IMR-90 (cell line): ENCODE measurements at regions not wholly inside any gene's neighbourhood (a gene's known extent, or its start where the extent isn't known, plus 50 kb on each side); places are given as distances from the start of the nearest gene placed in this dataset.

Experiments used
- ATAC-seq: fragments of 200-7000 bp; cut with Tn5 transposase; 2 replicates; pipeline ENCODE4 v1.9.1; 2020; ENCODE audit warnings: low read depth, mild to moderate bottlenecking, moderate library complexity
- BruUV-seq: library from RNA; stranded (reverse); fragments of 400-500 nt; replicated peaks from 2 replicates; lab custom pipeline; 2021; lab: Mats Ljungman, UMichigan
- CTCF ChIA-PET: fragments of 300-600 bp; formaldehyde crosslinking; extraction: SDS; loops from one replicate; lab custom pipeline; 2021; ENCODE audit warnings: antibody characterized with exemption; lab: Yijun Ruan, JAX
- POLR2A ChIA-PET: fragments of 300-600 bp; sonication (Branson Sonifier 250); formaldehyde crosslinking; loops from one replicate; lab custom pipeline; 2022; ENCODE audit warnings: antibody characterized with exemption; ENCODE audit not compliant: unreplicated experiment; lab: Charles Lee
- DNase-seq: peaks from one replicate; pipeline ENCODE4 v3.0.0; 2013
- H2AFZ ChIP-seq: replicated peaks from 2 replicates; pipeline ENCODE3; 2013; ENCODE audit warnings: low read length, mild to moderate bottlenecking; ENCODE audit not compliant: poor library complexity
- H2AK5ac ChIP-seq: 2 replicates; pipeline ENCODE4 v1.6.1; 2013; ENCODE audit warnings: low read depth, low read length, inconsistent platforms
- H2AK9ac ChIP-seq: replicated peaks from 2 replicates; pipeline ENCODE3; 2013; ENCODE audit warnings: mild to moderate bottlenecking, low read depth, low read length, moderate library complexity; ENCODE audit not compliant: poor library complexity
- H2BK120ac ChIP-seq: 2 replicates; pipeline ENCODE4 v1.6.1; 2013; ENCODE audit warnings: low read depth, low read length, inconsistent platforms
- H2BK15ac ChIP-seq: 3 replicates; pipeline ENCODE4 v1.6.1; 2013; ENCODE audit warnings: low read depth, low read length, inconsistent platforms
- H2BK20ac ChIP-seq: 2 replicates; pipeline ENCODE4 v1.6.1; 2013; ENCODE audit warnings: low read depth, mild to moderate bottlenecking, inconsistent platforms, low read length, moderate library complexity
- H2BK5ac ChIP-seq: 2 replicates; pipeline ENCODE4 v1.6.1; 2013; ENCODE audit warnings: mild to moderate bottlenecking, low read depth, low read length, inconsistent platforms; ENCODE audit not compliant: poor library complexity, severe bottlenecking
- H3K14ac ChIP-seq: replicated peaks from 2 replicates; pipeline ENCODE4 v1.6.1; 2013; ENCODE audit warnings: low read depth, low read length, inconsistent platforms
- H3K18ac ChIP-seq: 2 replicates; pipeline ENCODE4 v1.6.1; 2013; ENCODE audit warnings: low read depth, low read length, control low read depth
- H3K23ac ChIP-seq: 2 replicates; pipeline ENCODE4 v1.6.1; 2013; ENCODE audit warnings: low read depth, low read length, inconsistent platforms
- H3K27ac ChIP-seq: 2 replicates; pipeline ENCODE4 v1.5.1; 2013; ENCODE audit warnings: mild to moderate bottlenecking, control low read depth, low read length; ENCODE audit not compliant: insufficient read depth
- H3K27me3 ChIP-seq: 2 replicates; pipeline ENCODE4 v1.6.1; 2013; ENCODE audit warnings: low read length; ENCODE audit not compliant: control insufficient read depth, insufficient read depth
- H3K36me3 ChIP-seq: 2 replicates; pipeline ENCODE4 v1.6.1; 2013; ENCODE audit warnings: low read length, mixed read lengths; ENCODE audit not compliant: control insufficient read depth, insufficient read depth
- H3K4ac ChIP-seq: 2 replicates; pipeline ENCODE4 v1.6.1; 2013; ENCODE audit warnings: low read depth, low read length, inconsistent platforms
- H3K4me1 ChIP-seq: 2 replicates; pipeline ENCODE4 v1.6.1; 2013; ENCODE audit warnings: low read length, mixed read lengths; ENCODE audit not compliant: control insufficient read depth, insufficient read depth
- H3K4me2 ChIP-seq: 2 replicates; pipeline ENCODE4 v1.6.1; 2013; ENCODE audit warnings: low read depth, mild to moderate bottlenecking, control low read depth, low read length, moderate library complexity
- H3K4me3 ChIP-seq: 2 replicates; pipeline ENCODE4 v1.5.1; 2013; ENCODE audit warnings: low read depth, mild to moderate bottlenecking, control low read depth, low read length, moderate library complexity; ENCODE audit not compliant: insufficient read depth
- H3K56ac ChIP-seq: 2 replicates; pipeline ENCODE4 v1.6.1; 2013; ENCODE audit warnings: low read length, inconsistent platforms; ENCODE audit not compliant: insufficient read depth; ENCODE audit errors: extremely low read depth
- H3K79me1 ChIP-seq, 2 experiments: 2 replicates each; pipeline ENCODE4 v1.6.1; 2013; ENCODE audit warnings: low read length in 2 of 2, inconsistent platforms in 1 of 2, low read depth in 1 of 2
- H3K9ac ChIP-seq: 2 replicates; pipeline ENCODE4 v1.6.1; 2013; ENCODE audit warnings: low read depth, low read length, control low read depth
- H3K9me1 ChIP-seq: 2 replicates; pipeline ENCODE4 v1.6.1; 2013; ENCODE audit warnings: low read length, inconsistent platforms; ENCODE audit not compliant: insufficient read depth
- H3K9me3 ChIP-seq: 2 replicates; pipeline ENCODE4 v1.6.1; 2013; ENCODE audit warnings: low read length; ENCODE audit not compliant: control insufficient read depth, insufficient read depth
- H4K20me1 ChIP-seq: 2 replicates; pipeline ENCODE4 v1.6.1; 2013; ENCODE audit warnings: low read length, inconsistent platforms; ENCODE audit not compliant: insufficient read depth
- H4K5ac ChIP-seq: 2 replicates; pipeline ENCODE4 v1.6.1; 2013; ENCODE audit warnings: mild to moderate bottlenecking, low read depth, low read length, control low read depth
- H4K8ac ChIP-seq, 2 experiments: 2 replicates each; pipeline ENCODE4 v1.6.1; 2013; ENCODE audit warnings: low read depth in 2 of 2, low read length in 2 of 2, control low read depth in 1 of 2, inconsistent platforms in 1 of 2
- H4K91ac ChIP-seq: 2 replicates; pipeline ENCODE4 v1.6.1; 2013; ENCODE audit warnings: low read depth, low read length, inconsistent platforms; ENCODE audit not compliant: insufficient read depth
- BHLHE40 ChIP-seq: fragments of 150-350 bp; IDR thresholded peaks from 2 replicates; pipeline ENCODE4 v1.6.1; 2016; ENCODE audit warnings: mild to moderate bottlenecking, low read depth, low read length
- CEBPB ChIP-seq: IDR thresholded peaks from 2 replicates; pipeline ENCODE4 v1.6.1; 2012; ENCODE audit warnings: low read depth, low read length, improper control_type of control experiment
- CHD1 ChIP-seq: IDR thresholded peaks from 2 replicates; pipeline ENCODE4 v1.6.1; 2012; ENCODE audit warnings: low read depth, low read length, improper control_type of control experiment
- FOS ChIP-seq: fragments of 150-350 bp; IDR thresholded peaks from 2 replicates; pipeline ENCODE4 v1.6.1; 2016; ENCODE audit warnings: low read depth, low read length
- MXI1 ChIP-seq: IDR thresholded peaks from 2 replicates; pipeline ENCODE4 v1.6.1; 2012; ENCODE audit warnings: low read depth, mild to moderate bottlenecking, low read length, moderate library complexity, borderline replicate concordance
- NFE2L2 ChIP-seq: fragments of 150-350 bp; IDR thresholded peaks from 2 replicates; pipeline ENCODE4 v1.6.1; 2016; ENCODE audit warnings: low read depth, mild to moderate bottlenecking, low read length
- POLR2A ChIP-seq: IDR thresholded peaks from 2 replicates; pipeline ENCODE4 v1.6.1; 2012; ENCODE audit warnings: mild to moderate bottlenecking, low read depth, low read length
- RAD21 ChIP-seq: IDR thresholded peaks from 2 replicates; pipeline ENCODE4 v1.6.1; 2012; ENCODE audit warnings: low read length, improper control_type of control experiment
- RCOR1 ChIP-seq: IDR thresholded peaks from 2 replicates; pipeline ENCODE4 v1.6.1; 2012; ENCODE audit warnings: mild to moderate bottlenecking, low read length, improper control_type of control experiment; ENCODE audit not compliant: insufficient replicate concordance
- RFX5 ChIP-seq: IDR thresholded peaks from 2 replicates; pipeline ENCODE4 v1.8.0; 2012; ENCODE audit warnings: low read depth, mild to moderate bottlenecking, low read length, moderate library complexity
- SMC3 ChIP-seq: fragments of 150-350 bp; IDR thresholded peaks from 2 replicates; pipeline ENCODE4 v1.6.1; 2016; ENCODE audit warnings: low read depth, mild to moderate bottlenecking, antibody characterized with exemption, low read length, moderate library complexity
- dilution Hi-C: fragments of 300-500 bp; cut with HindIII; formaldehyde crosslinking; loops from one replicate; pipeline ENCODE4 v1.14.3; 2018; ENCODE audit warnings: low sequenced_read_pairs; ENCODE audit not compliant: unreplicated experiment
- in situ Hi-C: fragments of 300-500 bp; cut with MboI; formaldehyde crosslinking; loops from 3 replicates; pipeline ENCODE4 v1.14.3; 2019; ENCODE audit warnings: low sequenced_read_pairs, inconsistent platforms, mixed read lengths
- intact Hi-C: fragments of 100-400 bp; cut with micrococcal nuclease; formaldehyde crosslinking; loops from 2 replicates; pipeline ENCODE4 v1.10.0; 2022
- TF ChIP-seq, protein P1 (sequence below): fragments of 150-350 bp; IDR thresholded peaks from 2 replicates; pipeline ENCODE4 v1.6.1; 2017; ENCODE audit warnings: mild to moderate bottlenecking, antibody characterized with exemption, low read length, low read depth
- TF ChIP-seq, protein P2 (sequence below): conservative IDR thresholded peaks from 2 replicates; pipeline ENCODE4 v1.5.1; 2012; ENCODE audit warnings: mild to moderate bottlenecking, low read depth, low read length, improper control_type of control experiment

DNA sequence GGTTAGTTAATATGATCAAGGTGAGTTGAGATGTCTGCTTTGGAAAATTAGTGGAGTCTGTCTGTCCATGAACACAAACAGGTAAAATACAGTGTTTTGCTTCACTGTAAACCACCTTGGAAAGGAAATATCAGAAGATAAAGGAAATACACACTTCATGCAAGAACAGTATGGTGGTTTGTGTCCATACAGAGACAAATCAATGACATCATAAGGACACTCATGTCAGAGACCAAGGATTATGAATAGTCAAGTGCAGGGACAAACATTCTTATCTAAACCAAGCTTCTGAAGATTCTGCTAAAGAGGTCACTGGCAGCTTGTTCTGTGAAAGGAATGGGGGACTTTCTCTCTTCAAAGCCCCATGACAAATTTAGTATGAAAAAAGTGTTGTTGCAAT, 322.9 kb upstream of the F9 start:
- in situ Hi-C loops: no loop called here
- H3K79me1 ChIP-seq: no peaks in the 10 kb centered on the region
- H3K4me1 ChIP-seq: no peaks in the 10 kb centered on the region
- H3K56ac ChIP-seq: no peak overlapping the region
- H3K36me3 ChIP-seq: no peaks in the 10 kb centered on the region
- H3K23ac ChIP-seq: no peak overlapping the region
- peaks cover 10% of the 10 kb centered on the region; the same call in 1 of the 2 replicates for H3K27me3 ChIP-seq
- no peaks in the 10 kb centered on the region for H4K20me1 ChIP-seq
- H4K5ac ChIP-seq: no peak overlapping the region
- intact Hi-C loops: no loop called here
- H3K27ac ChIP-seq: no peak overlapping the region
- dilution Hi-C loops: no loop called here
- H3K4me3 ChIP-seq: no peak overlapping the region
- no peak overlapping the region for H3K4me2 ChIP-seq
- ATAC-seq: no peak
- no peak overlapping the region for H2AK9ac ChIP-seq
- H2AFZ ChIP-seq: no peak overlapping the region
- H2BK20ac ChIP-seq: no peak overlapping the region
- H2AK5ac ChIP-seq: no peak overlapping the region
- no peak overlapping the region for H3K4ac ChIP-seq
- H2BK120ac ChIP-seq: no peak overlapping the region
- no peak overlapping the region for H2BK15ac ChIP-seq
- no peak overlapping the region for H3K18ac ChIP-seq
- no peak overlapping the region for H3K9ac ChIP-seq
- CTCF ChIA-PET: no interaction called here
- DNase-seq: no peak
- BruUV-seq: no TSS peak
- H4K8ac ChIP-seq: no peak overlapping the region
- no peaks in the 10 kb centered on the region; the same call in 1 of the 2 replicates for H3K9me3 ChIP-seq
- H2BK5ac ChIP-seq: no peak overlapping the region
- TF ChIP-seq CHD1 (no peak), MXI1 (no peak), NFE2L2 (no peak), FOS (no peak), SMC3 (no peak), RAD21 (no peak), BHLHE40 (no peak), POLR2A (no peak), RCOR1 (no peak), RFX5 (no peak), CEBPB (no peak)
- TF ChIP-seq, protein P1, sequence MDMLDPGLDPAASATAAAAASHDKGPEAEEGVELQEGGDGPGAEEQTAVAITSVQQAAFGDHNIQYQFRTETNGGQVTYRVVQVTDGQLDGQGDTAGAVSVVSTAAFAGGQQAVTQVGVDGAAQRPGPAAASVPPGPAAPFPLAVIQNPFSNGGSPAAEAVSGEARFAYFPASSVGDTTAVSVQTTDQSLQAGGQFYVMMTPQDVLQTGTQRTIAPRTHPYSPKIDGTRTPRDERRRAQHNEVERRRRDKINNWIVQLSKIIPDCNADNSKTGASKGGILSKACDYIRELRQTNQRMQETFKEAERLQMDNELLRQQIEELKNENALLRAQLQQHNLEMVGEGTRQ: no peak
- TF ChIP-seq, protein P2, sequence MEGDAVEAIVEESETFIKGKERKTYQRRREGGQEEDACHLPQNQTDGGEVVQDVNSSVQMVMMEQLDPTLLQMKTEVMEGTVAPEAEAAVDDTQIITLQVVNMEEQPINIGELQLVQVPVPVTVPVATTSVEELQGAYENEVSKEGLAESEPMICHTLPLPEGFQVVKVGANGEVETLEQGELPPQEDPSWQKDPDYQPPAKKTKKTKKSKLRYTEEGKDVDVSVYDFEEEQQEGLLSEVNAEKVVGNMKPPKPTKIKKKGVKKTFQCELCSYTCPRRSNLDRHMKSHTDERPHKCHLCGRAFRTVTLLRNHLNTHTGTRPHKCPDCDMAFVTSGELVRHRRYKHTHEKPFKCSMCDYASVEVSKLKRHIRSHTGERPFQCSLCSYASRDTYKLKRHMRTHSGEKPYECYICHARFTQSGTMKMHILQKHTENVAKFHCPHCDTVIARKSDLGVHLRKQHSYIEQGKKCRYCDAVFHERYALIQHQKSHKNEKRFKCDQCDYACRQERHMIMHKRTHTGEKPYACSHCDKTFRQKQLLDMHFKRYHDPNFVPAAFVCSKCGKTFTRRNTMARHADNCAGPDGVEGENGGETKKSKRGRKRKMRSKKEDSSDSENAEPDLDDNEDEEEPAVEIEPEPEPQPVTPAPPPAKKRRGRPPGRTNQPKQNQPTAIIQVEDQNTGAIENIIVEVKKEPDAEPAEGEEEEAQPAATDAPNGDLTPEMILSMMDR: no peak
- H4K91ac ChIP-seq: no peak overlapping the region
- no peak overlapping the region for H3K14ac ChIP-seq
- H3K9me1 ChIP-seq: no peaks in the 10 kb centered on the region
- POLR2A ChIA-PET: no interaction called here
